HEK293 (cell line): ENCODE measurements at regions not wholly inside any gene's neighbourhood (a gene's known extent, or its start where the extent isn't known, plus 50 kb on each side); places are given as distances from the start of the nearest gene placed in this dataset.
A peak's percentile ranks its signal among the peaks of the same experiment; 100 is the strongest.
"Not testable (repeated sequence)": the region's sequence is repeated elsewhere in the genome, so short reads cannot be mapped to it uniquely, and the experiment has no call there.

Experiments used
- CTCF ChIA-PET: fragments of 350-600 bp; formaldehyde crosslinking; extraction: SDS; loops from one replicate; lab custom pipeline; 2021; ENCODE audit warnings: antibody characterized with exemption; lab: Yijun Ruan, JAX
- POLR2A ChIA-PET: fragments of 300-600 bp; formaldehyde crosslinking; extraction: SDS; loops from one replicate; lab custom pipeline; 2020; ENCODE audit warnings: antibody characterized with exemption, inconsistent platforms; lab: Yijun Ruan, JAX
- H3K27ac ChIP-seq: fragments of 200-500 bp; sonication (Bioruptor generic); 2 replicates; pipeline ENCODE4 v1.5.1; 2014; ENCODE audit warnings: low read depth, low read length, control low read depth, inconsistent platforms; ENCODE audit errors: extremely low read depth
- H3K36me3 ChIP-seq, 2 experiments: fragments of 200-500 bp in 1 of 2; sonication (Bioruptor generic) in 1 of 2; 1 replicate in 1 of 2; 2 replicates in 1 of 2; pipeline ENCODE4 v1.5.1; 2014 to 2017; ENCODE audit warnings: inconsistent platforms in 2 of 2, low read length in 2 of 2; ENCODE audit not compliant: control insufficient read depth in 2 of 2, insufficient read depth in 1 of 2
- H3K4me1 ChIP-seq: fragments of 200-500 bp; sonication (Bioruptor generic); 2 replicates; pipeline ENCODE4 v1.5.1; 2014; ENCODE audit warnings: mild to moderate bottlenecking, low read length, inconsistent platforms; ENCODE audit not compliant: control insufficient read depth, insufficient read depth
- H3K4me3 ChIP-seq: 2 replicates; pipeline ENCODE4 v1.5.1; 2011; ENCODE audit warnings: low read depth, mild to moderate bottlenecking, control low read depth, low read length, moderate library complexity
- H3K9me3 ChIP-seq: fragments of 200-500 bp; sonication (Bioruptor generic); 2 replicates; pipeline ENCODE4 v1.5.1; 2014; ENCODE audit warnings: low read depth, low read length, inconsistent platforms; ENCODE audit not compliant: control insufficient read depth, insufficient read depth
- GLI2 ChIP-seq: fragments of 450-650 bp; formaldehyde crosslinking; IDR thresholded peaks from 2 replicates; pipeline ENCODE4; 2017; ENCODE audit warnings: missing biosample characterization, missing genetic modification characterization, low read depth, borderline replicate concordance
- HOXC10 ChIP-seq: sonication (generic); formaldehyde crosslinking; IDR thresholded peaks from 2 replicates; pipeline ENCODE4 v1.8.1; 2023; ENCODE audit warnings: mild to moderate bottlenecking, missing genetic modification reagents
- MYNN ChIP-seq: fragments of 450-650 bp; formaldehyde crosslinking; IDR thresholded peaks from 2 replicates; pipeline ENCODE4 v1.5.1; 2016; ENCODE audit warnings: missing biosample characterization, missing genetic modification characterization, borderline replicate concordance
- SALL2 ChIP-seq: fragments of 450-650 bp; formaldehyde crosslinking; IDR thresholded peaks from 2 replicates; pipeline ENCODE4 v1.5.0; 2017; ENCODE audit warnings: missing biosample characterization, mild to moderate bottlenecking, missing genetic modification characterization, borderline replicate concordance
- SCRT2 ChIP-seq: fragments of 450-650 bp; formaldehyde crosslinking; IDR thresholded peaks from 2 replicates; pipeline ENCODE4 v1.5.1; 2016; ENCODE audit warnings: missing biosample characterization, missing genetic modification characterization
- ZBTB17 ChIP-seq: fragments of 450-650 bp; formaldehyde crosslinking; IDR thresholded peaks from 2 replicates; pipeline ENCODE4 v1.5.1; 2016; ENCODE audit warnings: missing biosample characterization, missing genetic modification characterization
- ZFP3 ChIP-seq: fragments of 450-650 bp; formaldehyde crosslinking; IDR thresholded peaks from 2 replicates; pipeline ENCODE4 v1.5.1; 2016; ENCODE audit warnings: low read depth, missing biosample characterization, missing genetic modification characterization
- ZFP41 ChIP-seq: fragments of 450-650 bp; formaldehyde crosslinking; IDR thresholded peaks from 2 replicates; pipeline ENCODE4 v1.5.1; 2016; ENCODE audit warnings: missing biosample characterization, missing genetic modification characterization, borderline replicate concordance
- ZFP69B ChIP-seq: fragments of 450-650 bp; formaldehyde crosslinking; IDR thresholded peaks from 2 replicates; pipeline ENCODE4 v1.5.1; 2016; ENCODE audit warnings: missing biosample characterization, missing genetic modification characterization
- ZNF132 ChIP-seq: fragments of 450-650 bp; formaldehyde crosslinking; IDR thresholded peaks from 2 replicates; pipeline ENCODE4 v1.5.1; 2017; ENCODE audit warnings: missing biosample characterization, missing genetic modification characterization, borderline replicate concordance
- ZNF133 ChIP-seq: fragments of 450-650 bp; formaldehyde crosslinking; IDR thresholded peaks from 2 replicates; pipeline ENCODE4 v1.5.1; 2016; ENCODE audit warnings: missing biosample characterization, missing genetic modification characterization
- ZNF146 ChIP-seq: fragments of 450-650 bp; formaldehyde crosslinking; IDR thresholded peaks from 2 replicates; pipeline ENCODE4 v1.5.1; 2016; ENCODE audit warnings: missing biosample characterization, missing genetic modification characterization
- ZNF184 ChIP-seq: fragments of 450-650 bp; IDR thresholded peaks from 2 replicates; pipeline ENCODE4 v1.5.1; 2018; ENCODE audit warnings: missing biosample characterization, mild to moderate bottlenecking, missing genetic modification characterization
- ZNF211 ChIP-seq: fragments of 450-650 bp; formaldehyde crosslinking; IDR thresholded peaks from 2 replicates; pipeline ENCODE4 v1.5.1; 2016; ENCODE audit warnings: low read depth, missing biosample characterization, missing genetic modification characterization
- ZNF23 ChIP-seq: fragments of 450-650 bp; formaldehyde crosslinking; IDR thresholded peaks from 2 replicates; pipeline ENCODE4 v1.5.1; 2016; ENCODE audit warnings: missing biosample characterization, missing genetic modification characterization, borderline replicate concordance
- ZNF292 ChIP-seq: fragments of 450-650 bp; formaldehyde crosslinking; IDR thresholded peaks from 2 replicates; pipeline ENCODE4 v1.5.1; 2016; ENCODE audit warnings: low read depth, missing biosample characterization, missing genetic modification characterization, borderline replicate concordance
- ZNF335 ChIP-seq: fragments of 450-650 bp; formaldehyde crosslinking; conservative IDR thresholded peaks from 2 replicates; pipeline ENCODE4 v1.5.1; 2016; ENCODE audit warnings: missing biosample characterization, missing genetic modification characterization
- ZNF37A ChIP-seq: fragments of 450-650 bp; IDR thresholded peaks from 2 replicates; pipeline ENCODE4 v1.5.1; 2018; ENCODE audit warnings: missing biosample characterization, missing genetic modification characterization
- ZNF426 ChIP-seq: fragments of 450-650 bp; formaldehyde crosslinking; IDR thresholded peaks from 2 replicates; pipeline ENCODE4 v1.5.1; 2017; ENCODE audit warnings: missing biosample characterization, missing genetic modification characterization, mild to moderate bottlenecking, inconsistent platforms, moderate library complexity
- ZNF449 ChIP-seq: fragments of 450-650 bp; formaldehyde crosslinking; IDR thresholded peaks from 2 replicates; pipeline ENCODE4 v1.5.1; 2017; ENCODE audit warnings: missing biosample characterization, mild to moderate bottlenecking, missing genetic modification characterization, moderate library complexity
- ZNF529 ChIP-seq: fragments of 450-650 bp; formaldehyde crosslinking; IDR thresholded peaks from 2 replicates; pipeline ENCODE4 v1.5.1; 2017; ENCODE audit warnings: missing genetic modification characterization, missing biosample characterization; ENCODE audit not compliant: insufficient replicate concordance
- ZNF530 ChIP-seq: fragments of 450-650 bp; formaldehyde crosslinking; IDR thresholded peaks from 2 replicates; pipeline ENCODE4 v1.5.1; 2016; ENCODE audit warnings: low read depth, missing biosample characterization, missing genetic modification characterization
- ZNF626 ChIP-seq: fragments of 450-650 bp; sonication (Bioruptor Pico); formaldehyde crosslinking; IDR thresholded peaks from 2 replicates; pipeline ENCODE4 v1.5.1; 2018; ENCODE audit warnings: missing biosample characterization, missing genetic modification characterization, inconsistent platforms
- ZNF777 ChIP-seq: fragments of 450-650 bp; formaldehyde crosslinking; IDR thresholded peaks from 2 replicates; pipeline ENCODE4 v1.5.1; 2017; ENCODE audit warnings: missing biosample characterization, missing genetic modification characterization, borderline replicate concordance
- ZNF830 ChIP-seq: fragments of 450-650 bp; IDR thresholded peaks from 2 replicates; pipeline ENCODE4 v1.5.0; 2018; ENCODE audit warnings: missing biosample characterization, missing genetic modification characterization, low read depth, mild to moderate bottlenecking, moderate library complexity
- ZSCAN30 ChIP-seq: fragments of 450-650 bp; IDR thresholded peaks from 2 replicates; pipeline ENCODE4 v1.5.1; 2018; ENCODE audit warnings: missing biosample characterization, mild to moderate bottlenecking, missing genetic modification characterization, moderate library complexity
- TF ChIP-seq, protein P1 (sequence below): fragments of 450-650 bp; formaldehyde crosslinking; optimal IDR thresholded peaks from 2 replicates; pipeline ENCODE3; 2016; ENCODE audit warnings: missing biosample characterization, mild to moderate bottlenecking, missing genetic modification characterization
- TF ChIP-seq, protein P2 (sequence below): fragments of 450-650 bp; formaldehyde crosslinking; IDR thresholded peaks from 2 replicates; pipeline ENCODE4 v1.5.1; 2016; ENCODE audit warnings: missing biosample characterization, missing genetic modification characterization

DNA sequence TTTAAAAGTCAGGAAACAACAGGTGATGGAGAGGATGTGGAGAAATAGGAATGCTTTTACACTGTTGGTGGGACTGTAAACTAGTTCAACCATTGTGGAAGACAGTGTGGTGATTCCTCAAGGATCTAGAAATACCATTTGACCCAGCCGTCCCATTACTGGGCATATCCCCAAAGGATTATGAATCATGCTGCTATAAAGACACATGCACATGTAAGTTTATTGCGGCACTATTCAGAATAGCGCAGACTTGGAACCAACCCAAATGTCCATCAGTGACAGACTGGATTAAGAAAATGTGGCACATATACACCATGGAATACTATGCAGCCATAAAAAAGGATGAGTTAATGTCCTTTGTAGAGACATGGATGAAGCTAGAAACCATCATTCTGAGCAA is 359.8 kb upstream of the CCDC179 start:
- CTCF ChIA-PET, H3K4me3 ChIP-seq, H3K4me1 ChIP-seq, POLR2A ChIA-PET, H3K9me3 ChIP-seq, H3K27ac ChIP-seq, H3K36me3 ChIP-seq: not testable (repeated sequence)
- TF ChIP-seq ZNF146 = 0 out of 2 replicates have a peak, but pooled peaks have one; percentile 17

DNA sequence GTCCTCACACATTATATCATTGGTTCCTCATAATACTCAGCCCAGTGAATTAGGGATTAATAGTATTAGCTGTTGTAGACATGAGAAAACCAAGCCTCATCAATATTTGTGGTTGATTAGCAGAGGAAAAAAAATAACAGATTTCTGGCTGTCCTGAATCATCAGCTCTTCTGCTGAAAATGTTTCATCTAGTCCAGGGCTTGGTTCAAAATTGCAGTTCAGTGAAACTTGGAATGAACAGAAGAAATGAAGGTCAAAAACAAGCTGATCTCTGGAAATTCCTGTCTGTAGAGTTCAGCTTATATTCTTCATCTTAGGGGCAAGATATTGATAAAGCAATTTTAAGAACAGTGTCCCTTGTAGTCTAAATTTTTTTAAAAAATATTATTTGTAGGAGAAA is 361.1 kb upstream of the CCDC179 start:
- Histone ChIP-seq H3K4me3 (no peak overlapping the region), H3K9me3 (no peaks in the 10 kb centered on the region), H3K27ac (no peak overlapping the region), H3K36me3 (no peaks in the 10 kb centered on the region), H3K4me1 (no peaks in the 10 kb centered on the region)
- POLR2A ChIA-PET = no interaction called here
- CTCF ChIA-PET = no interaction called here
- no peak for TF ChIP-seq ZNF830 (tag by site-specific recombination)
- TF ChIP-seq ZNF529 (tag by site-specific recombination) = no peak
- TF ChIP-seq HOXC10 (CRISPR knock-in tag) = no peak
- TF ChIP-seq MYNN (tag by site-specific recombination) = no peak
- TF ChIP-seq ZNF184 (tag by site-specific recombination) = no peak
- TF ChIP-seq ZNF530 (tag by site-specific recombination) = no peak
- TF ChIP-seq ZNF426 (tag by site-specific recombination) = no peak
- TF ChIP-seq ZNF335 (tag by site-specific recombination) = no peak
- no peak for TF ChIP-seq SCRT2 (tag by site-specific recombination)
- TF ChIP-seq, protein P1, sequence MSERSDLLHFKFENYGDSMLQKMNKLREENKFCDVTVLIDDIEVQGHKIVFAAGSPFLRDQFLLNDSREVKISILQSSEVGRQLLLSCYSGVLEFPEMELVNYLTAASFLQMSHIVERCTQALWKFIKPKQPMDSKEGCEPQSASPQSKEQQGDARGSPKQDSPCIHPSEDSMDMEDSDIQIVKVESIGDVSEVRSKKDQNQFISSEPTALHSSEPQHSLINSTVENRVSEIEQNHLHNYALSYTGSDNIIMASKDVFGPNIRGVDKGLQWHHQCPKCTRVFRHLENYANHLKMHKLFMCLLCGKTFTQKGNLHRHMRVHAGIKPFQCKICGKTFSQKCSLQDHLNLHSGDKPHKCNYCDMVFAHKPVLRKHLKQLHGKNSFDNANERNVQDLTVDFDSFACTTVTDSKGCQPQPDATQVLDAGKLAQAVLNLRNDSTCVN (tag by site-specific recombination) = no peak
- no peak for TF ChIP-seq ZNF132 (tag by site-specific recombination)
- TF ChIP-seq ZBTB17 = no peak
- no peak for TF ChIP-seq ZNF23
- no peak for TF ChIP-seq SALL2 (tag by site-specific recombination)
- no peak for TF ChIP-seq ZFP41 (tag by site-specific recombination)
- no peak for TF ChIP-seq ZFP3 (tag by site-specific recombination)
- no peak for TF ChIP-seq ZNF777 (tag by site-specific recombination)
- no peak for TF ChIP-seq ZNF211 (tag by site-specific recombination)
- TF ChIP-seq GLI2 = no peak

DNA sequence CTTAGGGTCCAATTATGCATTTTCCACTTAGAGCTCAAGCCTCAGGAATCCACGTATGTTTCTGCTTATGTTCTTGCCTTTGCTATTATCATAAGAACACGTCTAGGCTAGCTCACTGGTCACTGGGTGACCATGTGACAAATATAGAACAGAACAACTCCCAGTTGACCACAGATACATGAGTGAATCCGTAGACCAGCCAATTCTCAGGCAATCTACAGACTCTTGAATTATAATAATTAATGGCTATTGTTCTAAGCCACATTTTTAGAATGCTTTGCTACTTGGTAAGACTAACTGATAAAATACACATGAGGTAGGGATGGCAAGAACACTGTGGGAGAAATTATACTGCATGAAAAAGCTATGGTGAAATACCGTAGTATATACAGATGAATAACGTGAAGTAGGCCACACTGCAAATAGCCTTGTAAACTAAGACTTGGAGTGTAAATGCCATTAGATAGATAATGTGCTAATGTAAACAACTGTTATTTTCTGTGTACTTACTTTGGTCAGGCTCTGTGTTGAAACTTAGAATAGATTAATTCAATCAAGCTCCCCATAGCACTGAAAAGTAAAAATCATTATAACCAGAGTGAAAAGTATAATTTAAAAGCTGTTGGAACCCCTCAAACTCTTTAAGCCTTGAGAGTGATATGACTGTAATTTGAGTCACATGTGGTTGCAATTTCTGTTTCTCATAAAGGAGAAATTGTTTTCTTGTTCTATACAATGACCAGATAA is 366.2 kb upstream of the CCDC179 start:
- ChIA-PET POLR2A (no interaction called here), CTCF (no interaction called here)
- no peaks in the 10 kb centered on the region for H3K9me3 ChIP-seq
- H3K4me3 ChIP-seq = no peak overlapping the region
- no peaks in the 10 kb centered on the region for H3K4me1 ChIP-seq
- H3K36me3 ChIP-seq = no peaks in the 10 kb centered on the region
- H3K27ac ChIP-seq = no peak overlapping the region
- TF ChIP-seq ZSCAN30 (tag by site-specific recombination) (no peak), GLI2 (no peak), ZFP69B (tag by site-specific recombination) (no peak), ZNF626 (tag by site-specific recombination) (no peak), ZNF449 (tag by site-specific recombination) (no peak), ZNF133 (tag by site-specific recombination) (no peak), ZNF37A (tag by site-specific recombination) (no peak), ZNF292 (tag by site-specific recombination) (no peak)
- TF ChIP-seq, protein P2, sequence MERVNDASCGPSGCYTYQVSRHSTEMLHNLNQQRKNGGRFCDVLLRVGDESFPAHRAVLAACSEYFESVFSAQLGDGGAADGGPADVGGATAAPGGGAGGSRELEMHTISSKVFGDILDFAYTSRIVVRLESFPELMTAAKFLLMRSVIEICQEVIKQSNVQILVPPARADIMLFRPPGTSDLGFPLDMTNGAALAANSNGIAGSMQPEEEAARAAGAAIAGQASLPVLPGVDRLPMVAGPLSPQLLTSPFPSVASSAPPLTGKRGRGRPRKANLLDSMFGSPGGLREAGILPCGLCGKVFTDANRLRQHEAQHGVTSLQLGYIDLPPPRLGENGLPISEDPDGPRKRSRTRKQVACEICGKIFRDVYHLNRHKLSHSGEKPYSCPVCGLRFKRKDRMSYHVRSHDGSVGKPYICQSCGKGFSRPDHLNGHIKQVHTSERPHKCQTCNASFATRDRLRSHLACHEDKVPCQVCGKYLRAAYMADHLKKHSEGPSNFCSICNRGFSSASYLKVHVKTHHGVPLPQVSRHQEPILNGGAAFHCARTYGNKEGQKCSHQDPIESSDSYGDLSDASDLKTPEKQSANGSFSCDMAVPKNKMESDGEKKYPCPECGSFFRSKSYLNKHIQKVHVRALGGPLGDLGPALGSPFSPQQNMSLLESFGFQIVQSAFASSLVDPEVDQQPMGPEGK (tag by site-specific recombination) = no peak
